AG10803 (cell line): ENCODE measurements at regions not wholly inside any gene's neighbourhood (a gene's known extent, or its start where the extent isn't known, plus 50 kb on each side); places are given as distances from the start of the nearest gene placed in this dataset.

Experiments
- DNase-seq: peaks from one replicate; pipeline ENCODE4 v3.0.0; 2010; ENCODE audit warnings: low read depth
- H3K4me3 ChIP-seq: 2 replicates; pipeline ENCODE4 v1.5.1; 2011; ENCODE audit warnings: mild to moderate bottlenecking, low read length, control low read depth
- CTCF ChIP-seq: conservative IDR thresholded peaks from 2 replicates; pipeline ENCODE4 v1.5.1; 2011; ENCODE audit warnings: mild to moderate bottlenecking, low read length, control low read depth, inconsistent platforms

- DNase-seq: no peak
- TF ChIP-seq CTCF: no peak
Measured at GRCh38 chr21:36647279-36648093, 51.4 kb upstream of the SIM2 start.

More at GRCh38 chr21:36647279-36648093, 51.4 kb upstream of the SIM2 start:
- no peak overlapping the region for H3K4me3 ChIP-seq
